ENCODE measurements at regions not wholly inside any gene's neighbourhood (a gene's known extent, or its start where the extent isn't known, plus 50 kb on each side); places are given as distances from the start of the nearest gene placed in this dataset.

GRCh38 chr2:144258154-144258553 lies 261.8 kb downstream of the ZEB2 start:
- no peak overlapping the region for H3K4me3 ChIP-seq (ENCODE audit: low read depth, low read length)
- peaks cover 5% of the 10 kb centered on the region for H3K9me3 ChIP-seq (ENCODE audit: severe bottlenecking)
- TF ChIP-seq CTCF (IDR thresholded peaks at IDR 0.05; ENCODE audit: low read depth, low read length): no peak
- no peaks in the 10 kb centered on the region for H3K36me3 ChIP-seq
- no peaks in the 10 kb centered on the region for H3K27me3 ChIP-seq (ENCODE audit: insufficient read depth, low read depth, severe bottlenecking)
- no peak for DNase-seq
- no peak overlapping the region for H3K27ac ChIP-seq

- H3K27me3 ChIP-seq (ENCODE audit: insufficient read depth, low read depth, severe bottlenecking): no peaks in the 10 kb centered on the region
- no peaks in the 10 kb centered on the region for H3K36me3 ChIP-seq
- H3K9me3 ChIP-seq (ENCODE audit: severe bottlenecking): peaks cover 9% of the 10 kb centered on the region
- no peak overlapping the region for H3K27ac ChIP-seq
- H3K4me3 ChIP-seq (ENCODE audit: low read depth, low read length): no peak overlapping the region
- no peak for TF ChIP-seq CTCF (IDR thresholded peaks at IDR 0.05; ENCODE audit: low read depth, low read length)
- DNase-seq: no peak
These were observed 262.8 kb downstream of the ZEB2 start for GRCh38 chr2:144256996-144257707.

- Histone ChIP-seq H3K27me3 (ENCODE audit: insufficient read depth, low read depth, severe bottlenecking) (no peaks in the 10 kb centered on the region), H3K27ac (no peak overlapping the region), H3K36me3 (no peaks in the 10 kb centered on the region), H3K9me3 (ENCODE audit: severe bottlenecking) (peaks cover 12% of the 10 kb centered on the region), H3K4me3 (ENCODE audit: low read depth, low read length) (no peak overlapping the region)
- no peak for TF ChIP-seq CTCF (IDR thresholded peaks at IDR 0.05; ENCODE audit: low read depth, low read length)
- DNase-seq: no peak
These were observed 265.3 kb downstream of the ZEB2 start for GRCh38 chr2:144254342-144255235.

GRCh38 chr2:144253743-144254142 lies 266.2 kb downstream of the ZEB2 start:
- Histone ChIP-seq H3K27ac (no peak overlapping the region), H3K9me3 (ENCODE audit: severe bottlenecking) (peaks cover 12% of the 10 kb centered on the region), H3K36me3 (no peaks in the 10 kb centered on the region), H3K4me3 (ENCODE audit: low read depth, low read length) (no peak overlapping the region), H3K27me3 (ENCODE audit: insufficient read depth, low read depth, severe bottlenecking) (no peaks in the 10 kb centered on the region)
- no peak for DNase-seq
- TF ChIP-seq CTCF (IDR thresholded peaks at IDR 0.05; ENCODE audit: low read depth, low read length): no peak

- H3K27me3 ChIP-seq (ENCODE audit: insufficient read depth, low read depth, severe bottlenecking): no peaks in the 10 kb centered on the region
- no peak for TF ChIP-seq CTCF (IDR thresholded peaks at IDR 0.05; ENCODE audit: low read depth, low read length)
- no peaks in the 10 kb centered on the region for H3K36me3 ChIP-seq
- peaks cover 12% of the 10 kb centered on the region for H3K9me3 ChIP-seq (ENCODE audit: severe bottlenecking)
- H3K4me3 ChIP-seq (ENCODE audit: low read depth, low read length): no peak overlapping the region
- H3K27ac ChIP-seq: no peak overlapping the region
- DNase-seq: no peak
These were observed 267.2 kb downstream of the ZEB2 start for GRCh38 chr2:144252694-144253093.

Measured in WERI-Rb-1 (cell line).